Right forelimb (tissue), 1 donor: ENCODE measurements at regions not wholly inside any gene's neighbourhood (a gene's known extent, or its start where the extent isn't known, plus 50 kb on each side); places are given as distances from the start of the nearest gene placed in this dataset.

ENCODE experiments used
- DNase-seq: peaks from one replicate; pipeline ENCODE4 v3.0.0-alpha.2; 2018

GRCh38 chr5:68957591-68957990, 136.2 kb upstream of the SLC30A5 start:
- no peak for DNase-seq

- DNase-seq: no peak
Measured at GRCh38 chr5:68958428-68958827, 135.4 kb upstream of the SLC30A5 start.

- no peak for DNase-seq
Measured at GRCh38 chr5:68960456-68960855, 133.4 kb upstream of the SLC30A5 start.

- DNase-seq: no peak
Measured at GRCh38 chr5:68960961-68961360, 132.9 kb upstream of the SLC30A5 start.

GRCh38 chr5:68961762-68962161, 132.1 kb upstream of the SLC30A5 start:
- DNase-seq: no peak

- DNase-seq: peak; percentile 80
Measured at GRCh38 chr5:68962757-68963484, 130.9 kb upstream of the SLC30A5 start.

GRCh38 chr5:68964679-68965078, 129.1 kb upstream of the SLC30A5 start:
- DNase-seq: no peak

- DNase-seq: no peak
Measured at GRCh38 chr5:68965926-68966325, 127.9 kb upstream of the SLC30A5 start.

- no peak for DNase-seq
Measured at GRCh38 chr5:68966596-68966995, 127.2 kb upstream of the SLC30A5 start.

GRCh38 chr5:68968429-68968828, 125.4 kb upstream of the SLC30A5 start:
- DNase-seq: no peak

- no peak for DNase-seq
Measured at GRCh38 chr5:68970617-68971016, 123.2 kb upstream of the SLC30A5 start.

- no peak for DNase-seq
Measured at GRCh38 chr5:68973696-68974095, 120.1 kb upstream of the SLC30A5 start.

GRCh38 chr5:68983043-68983442, 110.8 kb upstream of the SLC30A5 start:
- DNase-seq: no peak

- no peak for DNase-seq
Measured at GRCh38 chr5:68983959-68984358, 109.9 kb upstream of the SLC30A5 start.

GRCh38 chr5:68991279-68992084, 102.3 kb upstream of the SLC30A5 start:
- DNase-seq: no peak

- DNase-seq: no peak
Measured at GRCh38 chr5:68994645-68995044, 99.2 kb upstream of the SLC30A5 start.

- DNase-seq: no peak
Measured at GRCh38 chr5:68995845-68996545, 97.8 kb upstream of the SLC30A5 start.

GRCh38 chr5:68999181-68999580, 94.6 kb upstream of the SLC30A5 start:
- no peak for DNase-seq

GRCh38 chr5:69000216-69000919, 93.4 kb upstream of the SLC30A5 start:
- DNase-seq: no peak

- DNase-seq: no peak
Measured at GRCh38 chr5:69000949-69001348, 92.9 kb upstream of the SLC30A5 start.

- no peak for DNase-seq
Measured at GRCh38 chr5:69001627-69002026, 92.2 kb upstream of the SLC30A5 start.

GRCh38 chr5:69004127-69004526, 89.7 kb upstream of the SLC30A5 start:
- no peak for DNase-seq

GRCh38 chr5:69004676-69005075, 89.1 kb upstream of the SLC30A5 start:
- no peak for DNase-seq
